ENCODE measurements at regions not wholly inside any gene's neighbourhood (a gene's known extent, or its start where the extent isn't known, plus 50 kb on each side); places are given as distances from the start of the nearest gene placed in this dataset.

- no peaks in the 10 kb centered on the region for H3K27me3 ChIP-seq (ENCODE audit: control insufficient read depth in 1 of 2, insufficient read depth in 2 of 2, low read length in 2 of 2)
- H3K4me3 ChIP-seq (replicated peaks in 1 of 3; ENCODE audit: insufficient read depth in 1 of 3, low read depth in 2 of 3, low read length in 3 of 3): no peak overlapping the region
- no peaks in the 10 kb centered on the region for H3K4me1 ChIP-seq (ENCODE audit: insufficient read depth, low read length)
- H4K20me1 ChIP-seq (ENCODE audit: insufficient read depth, low read length): no peaks in the 10 kb centered on the region
- no peak overlapping the region for H2AFZ ChIP-seq (ENCODE audit: low read length)
- no peak overlapping the region for H3K9ac ChIP-seq (ENCODE audit: insufficient read depth, low read depth, low read length)
- TF ChIP-seq ZNF674 (CRISPR knock-in tag; IDR thresholded peaks at IDR 0.05; ENCODE audit: low read depth) (no peak), ZNF816 (CRISPR knock-in tag; IDR thresholded peaks at IDR 0.05; ENCODE audit: borderline replicate concordance) (no peak), CREB3 (CRISPR knock-in tag; IDR thresholded peaks at IDR 0.05) (no peak), RBAK (CRISPR knock-in tag; IDR thresholded peaks at IDR 0.05) (no peak), ZSCAN29 (CRISPR knock-in tag; conservative IDR thresholded peaks at IDR 0.05) (no peak), MTF1 (CRISPR knock-in tag; IDR thresholded peaks at IDR 0.05) (no peak), ATF6 (CRISPR knock-in tag; conservative IDR thresholded peaks at IDR 0.05) (no peak)
- TF ChIP-seq, protein P1, sequence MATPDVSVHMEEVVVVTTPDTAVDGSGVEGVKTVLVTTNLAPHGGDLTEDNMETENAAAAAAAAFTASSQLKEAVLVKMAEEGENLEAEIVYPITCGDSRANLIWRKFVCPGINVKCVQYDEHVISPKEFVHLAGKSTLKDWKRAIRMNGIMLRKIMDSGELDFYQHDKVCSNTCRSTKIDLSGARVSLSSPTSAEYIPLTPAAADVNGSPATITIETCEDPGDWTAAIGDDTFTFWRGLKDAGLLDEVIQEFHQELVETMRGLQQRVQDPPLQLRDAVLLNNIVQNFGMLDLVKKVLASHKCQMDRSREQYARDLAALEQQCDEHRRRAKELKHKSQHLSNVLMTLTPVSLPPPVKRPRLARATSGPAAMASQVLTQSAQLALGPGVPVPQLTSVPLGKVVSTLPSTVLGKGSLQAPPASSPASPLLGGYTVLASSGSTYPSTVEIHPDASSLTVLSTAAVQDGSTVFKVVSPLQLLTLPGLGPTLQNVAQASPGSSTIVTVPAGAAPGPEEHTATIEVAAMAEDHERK (CRISPR knock-in tag; IDR thresholded peaks at IDR 0.05; ENCODE audit: low read depth): no peak
- in situ Hi-C loops (cut with HindIII; ENCODE audit: extremely low pct_ligation_motif_present, low pct_unique_long_range_greater_than_20kb) (no loop called here), intact Hi-C loops (cut with micrococcal nuclease; ENCODE audit: unreplicated experiment) (no loop called here)
- H3K9me3 ChIP-seq (ENCODE audit: low read length): peaks cover 67% of the 10 kb centered on the region
- ChIA-PET POLR2A (no interaction called here), CTCF (ENCODE audit: low intra/inter-chr PET ratio, low total read pairs) (no interaction called here)
- BruUV-seq (replicated peaks): no TSS peak
- H3K36me3 ChIP-seq (replicated peaks in 1 of 2; ENCODE audit: control insufficient read depth in 1 of 2, insufficient read depth in 2 of 2, low read length in 2 of 2): no peaks in the 10 kb centered on the region
- DNase-seq (ENCODE audit: low spot score) (no peak), ATAC-seq (no peak), FAIRE-seq (no peak)
- no peak overlapping the region for H3K27ac ChIP-seq (ENCODE audit: extremely low read length, insufficient read depth, low read length)
- H3K79me2 ChIP-seq (ENCODE audit: insufficient read depth, low read length): no peaks in the 10 kb centered on the region
- H3K4me2 ChIP-seq (ENCODE audit: low read depth, low read length): no peak overlapping the region
These were observed 351.8 kb upstream of the GNPDA2 start for GRCh38 chr4:45078201-45078600.

Measured in HepG2 (cell line).